Lower leg skin (tissue), 3 donors: ENCODE measurements at regions not wholly inside any gene's neighbourhood (a gene's known extent, or its start where the extent isn't known, plus 50 kb on each side); places are given as distances from the start of the nearest gene placed in this dataset.

ENCODE experiments used
- POLR2A ChIP-seq, 2 donors: fragments of 450-650 bp; IDR thresholded peaks; one replicate each; pipeline ENCODE4 v1.6.1; 2016 to 2017; ENCODE audit warnings: antibody characterized with exemption in 2 of 2, mild to moderate bottlenecking in 1 of 2, moderate library complexity in 1 of 2
- TF ChIP-seq, protein P1 (sequence below), 3 donors: fragments of 450-650 bp; IDR thresholded peaks; one replicate each; pipeline ENCODE4 v1.5.1; 2016; ENCODE audit warnings: antibody characterized with exemption in 3 of 3, mild to moderate bottlenecking in 3 of 3, moderate library complexity in 2 of 3

DNA sequence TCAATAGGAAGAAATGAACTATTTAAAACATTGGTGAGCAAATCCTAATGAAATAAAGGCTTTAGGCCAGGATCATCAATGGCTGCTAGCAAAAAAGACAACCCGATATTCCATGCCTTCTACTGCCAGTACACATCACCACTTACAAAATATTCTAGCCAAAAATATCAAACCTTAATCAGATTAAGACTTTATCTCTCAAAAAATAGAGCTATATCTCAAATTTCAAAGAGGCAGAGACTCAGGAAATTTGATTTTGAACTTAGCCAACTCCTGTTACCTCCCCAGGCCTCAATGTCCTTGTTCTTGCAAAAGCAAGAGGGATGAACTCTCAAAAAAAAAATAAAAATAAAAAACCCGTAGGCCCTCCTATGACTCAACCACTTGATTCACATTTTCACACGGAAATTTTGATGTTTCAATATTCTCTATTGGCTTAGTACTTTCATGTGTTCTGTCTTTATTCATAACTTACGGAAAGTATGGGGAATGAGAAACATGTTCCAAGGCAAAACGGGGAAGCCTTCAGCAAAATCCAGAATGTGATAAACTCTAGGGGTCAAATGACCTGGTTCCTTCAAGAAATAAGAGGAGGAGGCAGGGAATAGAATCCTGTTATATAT, 273.3 kb upstream of the ZPLD1 start:
- TF ChIP-seq, protein P1, sequence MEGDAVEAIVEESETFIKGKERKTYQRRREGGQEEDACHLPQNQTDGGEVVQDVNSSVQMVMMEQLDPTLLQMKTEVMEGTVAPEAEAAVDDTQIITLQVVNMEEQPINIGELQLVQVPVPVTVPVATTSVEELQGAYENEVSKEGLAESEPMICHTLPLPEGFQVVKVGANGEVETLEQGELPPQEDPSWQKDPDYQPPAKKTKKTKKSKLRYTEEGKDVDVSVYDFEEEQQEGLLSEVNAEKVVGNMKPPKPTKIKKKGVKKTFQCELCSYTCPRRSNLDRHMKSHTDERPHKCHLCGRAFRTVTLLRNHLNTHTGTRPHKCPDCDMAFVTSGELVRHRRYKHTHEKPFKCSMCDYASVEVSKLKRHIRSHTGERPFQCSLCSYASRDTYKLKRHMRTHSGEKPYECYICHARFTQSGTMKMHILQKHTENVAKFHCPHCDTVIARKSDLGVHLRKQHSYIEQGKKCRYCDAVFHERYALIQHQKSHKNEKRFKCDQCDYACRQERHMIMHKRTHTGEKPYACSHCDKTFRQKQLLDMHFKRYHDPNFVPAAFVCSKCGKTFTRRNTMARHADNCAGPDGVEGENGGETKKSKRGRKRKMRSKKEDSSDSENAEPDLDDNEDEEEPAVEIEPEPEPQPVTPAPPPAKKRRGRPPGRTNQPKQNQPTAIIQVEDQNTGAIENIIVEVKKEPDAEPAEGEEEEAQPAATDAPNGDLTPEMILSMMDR (IDR thresholded peaks at IDR 0.05) = no peak
- TF ChIP-seq POLR2A (IDR thresholded peaks at IDR 0.05) = no peak
